IMR-90 (cell line): ENCODE measurements at regions not wholly inside any gene's neighbourhood (a gene's known extent, or its start where the extent isn't known, plus 50 kb on each side); places are given as distances from the start of the nearest gene placed in this dataset.

ENCODE experiments used
- ATAC-seq: fragments of 200-7000 bp; cut with Tn5 transposase; 2 replicates; pipeline ENCODE4 v1.9.1; 2020; ENCODE audit warnings: low read depth, mild to moderate bottlenecking, moderate library complexity
- BruUV-seq: library from RNA; stranded (reverse); fragments of 400-500 nt; replicated peaks from 2 replicates; lab custom pipeline; 2021; lab: Mats Ljungman, UMichigan
- CTCF ChIA-PET: fragments of 300-600 bp; formaldehyde crosslinking; extraction: SDS; loops from one replicate; lab custom pipeline; 2021; ENCODE audit warnings: antibody characterized with exemption; lab: Yijun Ruan, JAX
- POLR2A ChIA-PET: fragments of 300-600 bp; sonication (Branson Sonifier 250); formaldehyde crosslinking; loops from one replicate; lab custom pipeline; 2022; ENCODE audit warnings: antibody characterized with exemption; ENCODE audit not compliant: unreplicated experiment; lab: Charles Lee
- DNase-seq: peaks from one replicate; pipeline ENCODE4 v3.0.0; 2013
- H2AFZ ChIP-seq: replicated peaks from 2 replicates; pipeline ENCODE3; 2013; ENCODE audit warnings: low read length, mild to moderate bottlenecking; ENCODE audit not compliant: poor library complexity
- H2AK5ac ChIP-seq: 2 replicates; pipeline ENCODE4 v1.6.1; 2013; ENCODE audit warnings: low read depth, low read length, inconsistent platforms
- H2AK9ac ChIP-seq: replicated peaks from 2 replicates; pipeline ENCODE3; 2013; ENCODE audit warnings: mild to moderate bottlenecking, low read depth, low read length, moderate library complexity; ENCODE audit not compliant: poor library complexity
- H2BK120ac ChIP-seq: 2 replicates; pipeline ENCODE4 v1.6.1; 2013; ENCODE audit warnings: low read depth, low read length, inconsistent platforms
- H2BK15ac ChIP-seq: 3 replicates; pipeline ENCODE4 v1.6.1; 2013; ENCODE audit warnings: low read depth, low read length, inconsistent platforms
- H2BK20ac ChIP-seq: 2 replicates; pipeline ENCODE4 v1.6.1; 2013; ENCODE audit warnings: low read depth, mild to moderate bottlenecking, inconsistent platforms, low read length, moderate library complexity
- H2BK5ac ChIP-seq: 2 replicates; pipeline ENCODE4 v1.6.1; 2013; ENCODE audit warnings: mild to moderate bottlenecking, low read depth, low read length, inconsistent platforms; ENCODE audit not compliant: poor library complexity, severe bottlenecking
- H3K14ac ChIP-seq: replicated peaks from 2 replicates; pipeline ENCODE4 v1.6.1; 2013; ENCODE audit warnings: low read depth, low read length, inconsistent platforms
- H3K18ac ChIP-seq: 2 replicates; pipeline ENCODE4 v1.6.1; 2013; ENCODE audit warnings: low read depth, low read length, control low read depth
- H3K23ac ChIP-seq: 2 replicates; pipeline ENCODE4 v1.6.1; 2013; ENCODE audit warnings: low read depth, low read length, inconsistent platforms
- H3K27ac ChIP-seq: 2 replicates; pipeline ENCODE4 v1.5.1; 2013; ENCODE audit warnings: mild to moderate bottlenecking, control low read depth, low read length; ENCODE audit not compliant: insufficient read depth
- H3K27me3 ChIP-seq: 2 replicates; pipeline ENCODE4 v1.6.1; 2013; ENCODE audit warnings: low read length; ENCODE audit not compliant: control insufficient read depth, insufficient read depth
- H3K36me3 ChIP-seq: 2 replicates; pipeline ENCODE4 v1.6.1; 2013; ENCODE audit warnings: low read length, mixed read lengths; ENCODE audit not compliant: control insufficient read depth, insufficient read depth
- H3K4ac ChIP-seq: 2 replicates; pipeline ENCODE4 v1.6.1; 2013; ENCODE audit warnings: low read depth, low read length, inconsistent platforms
- H3K4me1 ChIP-seq: 2 replicates; pipeline ENCODE4 v1.6.1; 2013; ENCODE audit warnings: low read length, mixed read lengths; ENCODE audit not compliant: control insufficient read depth, insufficient read depth
- H3K4me2 ChIP-seq: 2 replicates; pipeline ENCODE4 v1.6.1; 2013; ENCODE audit warnings: low read depth, mild to moderate bottlenecking, control low read depth, low read length, moderate library complexity
- H3K4me3 ChIP-seq: 2 replicates; pipeline ENCODE4 v1.5.1; 2013; ENCODE audit warnings: low read depth, mild to moderate bottlenecking, control low read depth, low read length, moderate library complexity; ENCODE audit not compliant: insufficient read depth
- H3K56ac ChIP-seq: 2 replicates; pipeline ENCODE4 v1.6.1; 2013; ENCODE audit warnings: low read length, inconsistent platforms; ENCODE audit not compliant: insufficient read depth; ENCODE audit errors: extremely low read depth
- H3K79me1 ChIP-seq, 2 experiments: 2 replicates each; pipeline ENCODE4 v1.6.1; 2013; ENCODE audit warnings: low read length in 2 of 2, inconsistent platforms in 1 of 2, low read depth in 1 of 2
- H3K9ac ChIP-seq: 2 replicates; pipeline ENCODE4 v1.6.1; 2013; ENCODE audit warnings: low read depth, low read length, control low read depth
- H3K9me1 ChIP-seq: 2 replicates; pipeline ENCODE4 v1.6.1; 2013; ENCODE audit warnings: low read length, inconsistent platforms; ENCODE audit not compliant: insufficient read depth
- H3K9me3 ChIP-seq: 2 replicates; pipeline ENCODE4 v1.6.1; 2013; ENCODE audit warnings: low read length; ENCODE audit not compliant: control insufficient read depth, insufficient read depth
- H4K20me1 ChIP-seq: 2 replicates; pipeline ENCODE4 v1.6.1; 2013; ENCODE audit warnings: low read length, inconsistent platforms; ENCODE audit not compliant: insufficient read depth
- H4K5ac ChIP-seq: 2 replicates; pipeline ENCODE4 v1.6.1; 2013; ENCODE audit warnings: mild to moderate bottlenecking, low read depth, low read length, control low read depth
- H4K8ac ChIP-seq, 2 experiments: 2 replicates each; pipeline ENCODE4 v1.6.1; 2013; ENCODE audit warnings: low read depth in 2 of 2, low read length in 2 of 2, control low read depth in 1 of 2, inconsistent platforms in 1 of 2
- H4K91ac ChIP-seq: 2 replicates; pipeline ENCODE4 v1.6.1; 2013; ENCODE audit warnings: low read depth, low read length, inconsistent platforms; ENCODE audit not compliant: insufficient read depth
- BHLHE40 ChIP-seq: fragments of 150-350 bp; IDR thresholded peaks from 2 replicates; pipeline ENCODE4 v1.6.1; 2016; ENCODE audit warnings: mild to moderate bottlenecking, low read depth, low read length
- MAFK ChIP-seq: IDR thresholded peaks from 2 replicates; pipeline ENCODE4 v1.6.1; 2012; ENCODE audit warnings: low read depth, low read length, improper control_type of control experiment
- WGBS, 2 experiments: methylation state at CpG; one replicate each; pipeline versions ENCODE4 v1.1.5 to v1.1.7; 2013; ENCODE audit warnings: missing lambda C conversion rate in 2 of 2; ENCODE audit not compliant: insufficient read length in 1 of 2; ENCODE audit errors: extremely low coverage in 2 of 2; 5-methylcytosine and 5-hydroxymethylcytosine counted together
- dilution Hi-C: fragments of 300-500 bp; cut with HindIII; formaldehyde crosslinking; loops from one replicate; pipeline ENCODE4 v1.14.3; 2018; ENCODE audit warnings: low sequenced_read_pairs; ENCODE audit not compliant: unreplicated experiment
- in situ Hi-C: fragments of 300-500 bp; cut with MboI; formaldehyde crosslinking; loops from 3 replicates; pipeline ENCODE4 v1.14.3; 2019; ENCODE audit warnings: low sequenced_read_pairs, inconsistent platforms, mixed read lengths
- intact Hi-C: fragments of 100-400 bp; cut with micrococcal nuclease; formaldehyde crosslinking; loops from 2 replicates; pipeline ENCODE4 v1.10.0; 2022

- H3K4ac ChIP-seq: no peak overlapping the region
- H4K20me1 ChIP-seq: no peaks in the 10 kb centered on the region
- no peak overlapping the region for H2BK5ac ChIP-seq
- WGBS, 2 experiments: no CpG with 5 or more reads among the region's 10 CpGs
- H3K79me1 ChIP-seq: no peaks in the 10 kb centered on the region
- no peak overlapping the region for H2BK20ac ChIP-seq
- H3K14ac ChIP-seq: no peak overlapping the region
- H4K91ac ChIP-seq: no peak overlapping the region
- H3K56ac ChIP-seq: no peak overlapping the region
- no peak for ATAC-seq
- no peaks in the 10 kb centered on the region for H3K9me1 ChIP-seq
- H3K27me3 ChIP-seq: no peaks in the 10 kb centered on the region
- no peak overlapping the region for H2AK5ac ChIP-seq
- in situ Hi-C loops: no loop called here
- no peak overlapping the region for H2BK120ac ChIP-seq
- H2BK15ac ChIP-seq: no peak overlapping the region
- no peaks in the 10 kb centered on the region for H3K4me1 ChIP-seq
- no peak overlapping the region for H4K8ac ChIP-seq
- TF ChIP-seq MAFK: no peak
- TF ChIP-seq BHLHE40: no peak
- dilution Hi-C loops: no loop called here
- CTCF ChIA-PET: no interaction called here
- H3K36me3 ChIP-seq: no peaks in the 10 kb centered on the region
- DNase-seq: peak; percentile 12
- H2AK9ac ChIP-seq: no peak overlapping the region
- no peak overlapping the region for H4K5ac ChIP-seq
- POLR2A ChIA-PET: no interaction called here
- no peak overlapping the region for H3K9ac ChIP-seq
- H3K23ac ChIP-seq: no peak overlapping the region
- no TSS peak for BruUV-seq
- intact Hi-C loops: no loop called here
- no peaks in the 10 kb centered on the region for H3K9me3 ChIP-seq
- H3K4me2 ChIP-seq: no peak overlapping the region
- H3K4me3 ChIP-seq: no peak overlapping the region
- no peak overlapping the region for H2AFZ ChIP-seq
- no peak overlapping the region for H3K27ac ChIP-seq
- H3K18ac ChIP-seq: no peak overlapping the region
These were observed 132.9 kb downstream of the ZC3H11B start for GRCh38 chr1:219480011-219480410.
